ENCODE measurements at regions not wholly inside any gene's neighbourhood (a gene's known extent, or its start where the extent isn't known, plus 50 kb on each side); places are given as distances from the start of the nearest gene placed in this dataset.

- DNase-seq (ENCODE audit: low spot score, unreplicated experiment) = no peak
- Mint-ChIP-seq H3K9me3 (ENCODE audit: low read depth) (peaks cover 21% of the 10 kb centered on the region), H3K27me3 (no peaks in the 10 kb centered on the region), H3K4me1 (ENCODE audit: low read depth) (peaks cover 7% of the 10 kb centered on the region), H3K27ac (no peak overlapping the region), H3K36me3 (ENCODE audit: insufficient read depth) (no peaks in the 10 kb centered on the region), H3K4me3 (ENCODE audit: low read depth) (no peak overlapping the region)
- TF ChIP-seq CTCF (IDR thresholded peaks at IDR 0.05; ENCODE audit: unreplicated experiment) = no peak
Measured at GRCh38 chrX:39043838-39044550, 242.7 kb downstream of the MID1IP1 start.

- Mint-ChIP-seq H3K27ac (no peak overlapping the region), H3K36me3 (ENCODE audit: insufficient read depth) (no peaks in the 10 kb centered on the region), H3K27me3 (no peaks in the 10 kb centered on the region), H3K4me3 (ENCODE audit: low read depth) (no peak overlapping the region), H3K4me1 (ENCODE audit: low read depth) (peaks cover 9% of the 10 kb centered on the region), H3K9me3 (ENCODE audit: low read depth) (peaks cover 20% of the 10 kb centered on the region)
- no peak for DNase-seq (ENCODE audit: low spot score, unreplicated experiment)
- no peak for TF ChIP-seq CTCF (IDR thresholded peaks at IDR 0.05; ENCODE audit: unreplicated experiment)
Measured at GRCh38 chrX:39047174-39047573, 245.9 kb downstream of the MID1IP1 start.

GRCh38 chrX:39049975-39050374, 248.7 kb downstream of the MID1IP1 start:
- TF ChIP-seq CTCF (IDR thresholded peaks at IDR 0.05; ENCODE audit: unreplicated experiment) = no peak
- Mint-ChIP-seq H3K27me3 (no peaks in the 10 kb centered on the region), H3K4me3 (ENCODE audit: low read depth) (no peak overlapping the region), H3K4me1 (ENCODE audit: low read depth) (peaks cover 5% of the 10 kb centered on the region), H3K9me3 (ENCODE audit: low read depth) (peaks cover 23% of the 10 kb centered on the region), H3K27ac (no peak overlapping the region), H3K36me3 (ENCODE audit: insufficient read depth) (no peaks in the 10 kb centered on the region)
- no peak for DNase-seq (ENCODE audit: low spot score, unreplicated experiment)

GRCh38 chrX:39050427-39050826, 249.2 kb downstream of the MID1IP1 start:
- no peak overlapping the region for H3K4me3 Mint-ChIP-seq (ENCODE audit: low read depth)
- H3K9me3 Mint-ChIP-seq (ENCODE audit: low read depth) = peaks cover 22% of the 10 kb centered on the region
- no peak for TF ChIP-seq CTCF (IDR thresholded peaks at IDR 0.05; ENCODE audit: unreplicated experiment)

GRCh38 chrX:39052751-39053150, 251.5 kb downstream of the MID1IP1 start:
- Mint-ChIP-seq H3K4me3 (ENCODE audit: low read depth) (no peak overlapping the region), H3K4me1 (ENCODE audit: low read depth) (peaks cover 5% of the 10 kb centered on the region), H3K9me3 (ENCODE audit: low read depth) (peaks cover 24% of the 10 kb centered on the region), H3K36me3 (ENCODE audit: insufficient read depth) (no peaks in the 10 kb centered on the region), H3K27me3 (no peaks in the 10 kb centered on the region), H3K27ac (no peak overlapping the region)
- TF ChIP-seq CTCF (IDR thresholded peaks at IDR 0.05; ENCODE audit: unreplicated experiment) = no peak
- DNase-seq (ENCODE audit: low spot score, unreplicated experiment) = no peak

More at GRCh38 chrX:39050427-39050826, 249.2 kb downstream of the MID1IP1 start:
- H3K4me1 Mint-ChIP-seq (ENCODE audit: low read depth) = peaks cover 5% of the 10 kb centered on the region
- DNase-seq (ENCODE audit: low spot score, unreplicated experiment) = no peak
- no peaks in the 10 kb centered on the region for H3K27me3 Mint-ChIP-seq
- H3K36me3 Mint-ChIP-seq (ENCODE audit: insufficient read depth) = no peaks in the 10 kb centered on the region
- H3K27ac Mint-ChIP-seq = no peak overlapping the region
